Glomerular endothelial cell (primary cell): ENCODE measurements at regions not wholly inside any gene's neighbourhood (a gene's known extent, or its start where the extent isn't known, plus 50 kb on each side); places are given as distances from the start of the nearest gene placed in this dataset.
A peak's percentile ranks its signal among the peaks of the same experiment; 100 is the strongest.

Experiments used
- DNase-seq: peaks from one replicate; pipeline ENCODE4 v3.0.0-alpha.2; 2011; ENCODE audit warnings: low read depth, low spot score; ENCODE audit errors: extremely low read depth

- no peak for DNase-seq
Observed at GRCh38 chr12:89029961-89030360, 322.3 kb downstream of the DUSP6 start.

- DNase-seq: no peak
Observed at GRCh38 chr12:89024580-89024979, 327.7 kb downstream of the DUSP6 start.

GRCh38 chr12:89023936-89024335, 328.4 kb downstream of the DUSP6 start:
- no peak for DNase-seq

GRCh38 chr12:89020689-89021088, 331.6 kb downstream of the DUSP6 start:
- no peak for DNase-seq

- no peak for DNase-seq
Observed at GRCh38 chr12:89020121-89020480, 332.2 kb downstream of the DUSP6 start.

- DNase-seq: peak; percentile 89
Observed at GRCh38 chr12:89019439-89020120, 332.7 kb downstream of the DUSP6 start.

GRCh38 chr12:89016970-89017778, 335.1 kb downstream of the DUSP6 start:
- DNase-seq: peak; percentile 80

- no peak for DNase-seq
Observed at GRCh38 chr12:89015419-89015818, 336.9 kb downstream of the DUSP6 start.

- no peak for DNase-seq
Observed at GRCh38 chr12:88998421-88998820, 353.9 kb downstream of the DUSP6 start.

GRCh38 chr12:88996200-88996788, 356.0 kb downstream of the DUSP6 start:
- DNase-seq: no peak

GRCh38 chr12:88994971-88995370, 357.3 kb downstream of the DUSP6 start:
- DNase-seq: no peak

- no peak for DNase-seq
Observed at GRCh38 chr12:88994537-88994936, 357.8 kb downstream of the DUSP6 start.

GRCh38 chr12:88993651-88994050, 358.6 kb downstream of the DUSP6 start:
- peak; percentile 55 for DNase-seq

- DNase-seq: no peak
Observed at GRCh38 chr12:88986056-88986455, 366.2 kb downstream of the DUSP6 start.

- DNase-seq: no peak
Observed at GRCh38 chr12:88985631-88986030, 366.7 kb downstream of the DUSP6 start.

- no peak for DNase-seq
Observed at GRCh38 chr12:88985011-88985410, 367.3 kb downstream of the DUSP6 start.

GRCh38 chr12:88982694-88983093, 369.6 kb downstream of the DUSP6 start:
- no peak for DNase-seq

GRCh38 chr12:88977115-88977514, 375.2 kb downstream of the DUSP6 start:
- no peak for DNase-seq

- DNase-seq: no peak
Observed at GRCh38 chr12:88973998-88974397, 378.3 kb downstream of the DUSP6 start.

GRCh38 chr12:88970740-88971139, 381.6 kb downstream of the DUSP6 start:
- DNase-seq: no peak

- DNase-seq: no peak
Observed at GRCh38 chr12:88969127-88969526, 383.2 kb downstream of the DUSP6 start.
